IMR-90 (cell line): ENCODE measurements at regions not wholly inside any gene's neighbourhood (a gene's known extent, or its start where the extent isn't known, plus 50 kb on each side); places are given as distances from the start of the nearest gene placed in this dataset.

Experiments used
- ATAC-seq: fragments of 200-7000 bp; cut with Tn5 transposase; 2 replicates; pipeline ENCODE4 v1.9.1; 2020; ENCODE audit warnings: low read depth, mild to moderate bottlenecking, moderate library complexity
- BruUV-seq: library from RNA; stranded (reverse); fragments of 400-500 nt; replicated peaks from 2 replicates; lab custom pipeline; 2021; lab: Mats Ljungman, UMichigan
- CTCF ChIA-PET: fragments of 300-600 bp; formaldehyde crosslinking; extraction: SDS; loops from one replicate; lab custom pipeline; 2021; ENCODE audit warnings: antibody characterized with exemption; lab: Yijun Ruan, JAX
- POLR2A ChIA-PET: fragments of 300-600 bp; sonication (Branson Sonifier 250); formaldehyde crosslinking; loops from one replicate; lab custom pipeline; 2022; ENCODE audit warnings: antibody characterized with exemption; ENCODE audit not compliant: unreplicated experiment; lab: Charles Lee
- DNase-seq: peaks from one replicate; pipeline ENCODE4 v3.0.0; 2013
- H2AFZ ChIP-seq: replicated peaks from 2 replicates; pipeline ENCODE3; 2013; ENCODE audit warnings: low read length, mild to moderate bottlenecking; ENCODE audit not compliant: poor library complexity
- H2AK5ac ChIP-seq: 2 replicates; pipeline ENCODE4 v1.6.1; 2013; ENCODE audit warnings: low read depth, low read length, inconsistent platforms
- H2AK9ac ChIP-seq: replicated peaks from 2 replicates; pipeline ENCODE3; 2013; ENCODE audit warnings: mild to moderate bottlenecking, low read depth, low read length, moderate library complexity; ENCODE audit not compliant: poor library complexity
- H2BK120ac ChIP-seq: 2 replicates; pipeline ENCODE4 v1.6.1; 2013; ENCODE audit warnings: low read depth, low read length, inconsistent platforms
- H2BK15ac ChIP-seq: 3 replicates; pipeline ENCODE4 v1.6.1; 2013; ENCODE audit warnings: low read depth, low read length, inconsistent platforms
- H2BK20ac ChIP-seq: 2 replicates; pipeline ENCODE4 v1.6.1; 2013; ENCODE audit warnings: low read depth, mild to moderate bottlenecking, inconsistent platforms, low read length, moderate library complexity
- H2BK5ac ChIP-seq: 2 replicates; pipeline ENCODE4 v1.6.1; 2013; ENCODE audit warnings: mild to moderate bottlenecking, low read depth, low read length, inconsistent platforms; ENCODE audit not compliant: poor library complexity, severe bottlenecking
- H3K14ac ChIP-seq: replicated peaks from 2 replicates; pipeline ENCODE4 v1.6.1; 2013; ENCODE audit warnings: low read depth, low read length, inconsistent platforms
- H3K18ac ChIP-seq: 2 replicates; pipeline ENCODE4 v1.6.1; 2013; ENCODE audit warnings: low read depth, low read length, control low read depth
- H3K23ac ChIP-seq: 2 replicates; pipeline ENCODE4 v1.6.1; 2013; ENCODE audit warnings: low read depth, low read length, inconsistent platforms
- H3K27ac ChIP-seq: 2 replicates; pipeline ENCODE4 v1.5.1; 2013; ENCODE audit warnings: mild to moderate bottlenecking, control low read depth, low read length; ENCODE audit not compliant: insufficient read depth
- H3K27me3 ChIP-seq: 2 replicates; pipeline ENCODE4 v1.6.1; 2013; ENCODE audit warnings: low read length; ENCODE audit not compliant: control insufficient read depth, insufficient read depth
- H3K36me3 ChIP-seq: 2 replicates; pipeline ENCODE4 v1.6.1; 2013; ENCODE audit warnings: low read length, mixed read lengths; ENCODE audit not compliant: control insufficient read depth, insufficient read depth
- H3K4ac ChIP-seq: 2 replicates; pipeline ENCODE4 v1.6.1; 2013; ENCODE audit warnings: low read depth, low read length, inconsistent platforms
- H3K4me1 ChIP-seq: 2 replicates; pipeline ENCODE4 v1.6.1; 2013; ENCODE audit warnings: low read length, mixed read lengths; ENCODE audit not compliant: control insufficient read depth, insufficient read depth
- H3K4me2 ChIP-seq: 2 replicates; pipeline ENCODE4 v1.6.1; 2013; ENCODE audit warnings: low read depth, mild to moderate bottlenecking, control low read depth, low read length, moderate library complexity
- H3K4me3 ChIP-seq: 2 replicates; pipeline ENCODE4 v1.5.1; 2013; ENCODE audit warnings: low read depth, mild to moderate bottlenecking, control low read depth, low read length, moderate library complexity; ENCODE audit not compliant: insufficient read depth
- H3K56ac ChIP-seq: 2 replicates; pipeline ENCODE4 v1.6.1; 2013; ENCODE audit warnings: low read length, inconsistent platforms; ENCODE audit not compliant: insufficient read depth; ENCODE audit errors: extremely low read depth
- H3K79me1 ChIP-seq, 2 experiments: 2 replicates each; pipeline ENCODE4 v1.6.1; 2013; ENCODE audit warnings: low read length in 2 of 2, inconsistent platforms in 1 of 2, low read depth in 1 of 2
- H3K9ac ChIP-seq: 2 replicates; pipeline ENCODE4 v1.6.1; 2013; ENCODE audit warnings: low read depth, low read length, control low read depth
- H3K9me1 ChIP-seq: 2 replicates; pipeline ENCODE4 v1.6.1; 2013; ENCODE audit warnings: low read length, inconsistent platforms; ENCODE audit not compliant: insufficient read depth
- H3K9me3 ChIP-seq: 2 replicates; pipeline ENCODE4 v1.6.1; 2013; ENCODE audit warnings: low read length; ENCODE audit not compliant: control insufficient read depth, insufficient read depth
- H4K20me1 ChIP-seq: 2 replicates; pipeline ENCODE4 v1.6.1; 2013; ENCODE audit warnings: low read length, inconsistent platforms; ENCODE audit not compliant: insufficient read depth
- H4K5ac ChIP-seq: 2 replicates; pipeline ENCODE4 v1.6.1; 2013; ENCODE audit warnings: mild to moderate bottlenecking, low read depth, low read length, control low read depth
- H4K8ac ChIP-seq, 2 experiments: 2 replicates each; pipeline ENCODE4 v1.6.1; 2013; ENCODE audit warnings: low read depth in 2 of 2, low read length in 2 of 2, control low read depth in 1 of 2, inconsistent platforms in 1 of 2
- H4K91ac ChIP-seq: 2 replicates; pipeline ENCODE4 v1.6.1; 2013; ENCODE audit warnings: low read depth, low read length, inconsistent platforms; ENCODE audit not compliant: insufficient read depth
- BHLHE40 ChIP-seq: fragments of 150-350 bp; IDR thresholded peaks from 2 replicates; pipeline ENCODE4 v1.6.1; 2016; ENCODE audit warnings: mild to moderate bottlenecking, low read depth, low read length
- CEBPB ChIP-seq: IDR thresholded peaks from 2 replicates; pipeline ENCODE4 v1.6.1; 2012; ENCODE audit warnings: low read depth, low read length, improper control_type of control experiment
- CHD1 ChIP-seq: IDR thresholded peaks from 2 replicates; pipeline ENCODE4 v1.6.1; 2012; ENCODE audit warnings: low read depth, low read length, improper control_type of control experiment
- CTCF ChIP-seq: conservative IDR thresholded peaks from 2 replicates; pipeline ENCODE4 v1.5.1; 2012; ENCODE audit warnings: mild to moderate bottlenecking, low read depth, low read length, improper control_type of control experiment
- FOS ChIP-seq: fragments of 150-350 bp; IDR thresholded peaks from 2 replicates; pipeline ENCODE4 v1.6.1; 2016; ENCODE audit warnings: low read depth, low read length
- MAFK ChIP-seq: IDR thresholded peaks from 2 replicates; pipeline ENCODE4 v1.6.1; 2012; ENCODE audit warnings: low read depth, low read length, improper control_type of control experiment
- NFE2L2 ChIP-seq: fragments of 150-350 bp; IDR thresholded peaks from 2 replicates; pipeline ENCODE4 v1.6.1; 2016; ENCODE audit warnings: low read depth, mild to moderate bottlenecking, low read length
- POLR2A ChIP-seq: IDR thresholded peaks from 2 replicates; pipeline ENCODE4 v1.6.1; 2012; ENCODE audit warnings: mild to moderate bottlenecking, low read depth, low read length
- RCOR1 ChIP-seq: IDR thresholded peaks from 2 replicates; pipeline ENCODE4 v1.6.1; 2012; ENCODE audit warnings: mild to moderate bottlenecking, low read length, improper control_type of control experiment; ENCODE audit not compliant: insufficient replicate concordance
- SMC3 ChIP-seq: fragments of 150-350 bp; IDR thresholded peaks from 2 replicates; pipeline ENCODE4 v1.6.1; 2016; ENCODE audit warnings: low read depth, mild to moderate bottlenecking, antibody characterized with exemption, low read length, moderate library complexity
- WGBS, 2 experiments: methylation state at CpG; one replicate each; pipeline versions ENCODE4 v1.1.5 to v1.1.7; 2013; ENCODE audit warnings: missing lambda C conversion rate in 2 of 2; ENCODE audit not compliant: insufficient read length in 1 of 2; ENCODE audit errors: extremely low coverage in 2 of 2; 5-methylcytosine and 5-hydroxymethylcytosine counted together
- dilution Hi-C: fragments of 300-500 bp; cut with HindIII; formaldehyde crosslinking; loops from one replicate; pipeline ENCODE4 v1.14.3; 2018; ENCODE audit warnings: low sequenced_read_pairs; ENCODE audit not compliant: unreplicated experiment
- in situ Hi-C: fragments of 300-500 bp; cut with MboI; formaldehyde crosslinking; loops from 3 replicates; pipeline ENCODE4 v1.14.3; 2019; ENCODE audit warnings: low sequenced_read_pairs, inconsistent platforms, mixed read lengths
- intact Hi-C: fragments of 100-400 bp; cut with micrococcal nuclease; formaldehyde crosslinking; loops from 2 replicates; pipeline ENCODE4 v1.10.0; 2022
- TF ChIP-seq, protein P1 (sequence below): fragments of 150-350 bp; IDR thresholded peaks from 2 replicates; pipeline ENCODE4 v1.6.1; 2017; ENCODE audit warnings: mild to moderate bottlenecking, antibody characterized with exemption, low read length, low read depth
- TF ChIP-seq, protein P2 (sequence below): fragments of 150-350 bp; IDR thresholded peaks from 2 replicates; pipeline ENCODE4 v1.6.1; 2016; ENCODE audit warnings: low read depth, mild to moderate bottlenecking, low read length, moderate library complexity, borderline replicate concordance

- Histone ChIP-seq H3K4me1 (no peaks in the 10 kb centered on the region), H2AK9ac (no peak overlapping the region), H3K9me3 (peaks cover 6% of the 10 kb centered on the region), H2AK5ac (no peak overlapping the region), H3K18ac (no peak overlapping the region), H4K91ac (no peak overlapping the region), H3K27me3 (no peaks in the 10 kb centered on the region), H3K36me3 (no peaks in the 10 kb centered on the region), H2BK15ac (no peak overlapping the region), H3K4ac (no peak overlapping the region), H3K79me1 (no peaks in the 10 kb centered on the region), H4K5ac (no peak overlapping the region), H4K20me1 (no peaks in the 10 kb centered on the region), H3K27ac (no peak overlapping the region), H2AFZ (no peak overlapping the region), H3K4me2 (no peak overlapping the region), H3K56ac (no peak overlapping the region), H3K9me1 (no peaks in the 10 kb centered on the region), H2BK120ac (no peak overlapping the region), H3K14ac (no peak overlapping the region), H2BK5ac (no peak overlapping the region), H3K23ac (no peak overlapping the region), H4K8ac (no peak overlapping the region), H3K4me3 (no peak overlapping the region), H2BK20ac (no peak overlapping the region), H3K9ac (no peak overlapping the region)
- DNase-seq (no peak), ATAC-seq (no peak)
- in situ Hi-C loops (no loop called here), dilution Hi-C loops (no loop called here), intact Hi-C loops (no loop called here)
- WGBS, 2 experiments = no CpG with 5 or more reads among the region's 2 CpGs
- CTCF ChIA-PET = no interaction called here
- POLR2A ChIA-PET = no interaction called here
- no TSS peak for BruUV-seq
- no peak for TF ChIP-seq POLR2A
- no peak for TF ChIP-seq RCOR1
- no peak for TF ChIP-seq SMC3
- TF ChIP-seq MAFK = no peak
- TF ChIP-seq NFE2L2 = no peak
- TF ChIP-seq, protein P1, sequence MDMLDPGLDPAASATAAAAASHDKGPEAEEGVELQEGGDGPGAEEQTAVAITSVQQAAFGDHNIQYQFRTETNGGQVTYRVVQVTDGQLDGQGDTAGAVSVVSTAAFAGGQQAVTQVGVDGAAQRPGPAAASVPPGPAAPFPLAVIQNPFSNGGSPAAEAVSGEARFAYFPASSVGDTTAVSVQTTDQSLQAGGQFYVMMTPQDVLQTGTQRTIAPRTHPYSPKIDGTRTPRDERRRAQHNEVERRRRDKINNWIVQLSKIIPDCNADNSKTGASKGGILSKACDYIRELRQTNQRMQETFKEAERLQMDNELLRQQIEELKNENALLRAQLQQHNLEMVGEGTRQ = no peak
- TF ChIP-seq, protein P2, sequence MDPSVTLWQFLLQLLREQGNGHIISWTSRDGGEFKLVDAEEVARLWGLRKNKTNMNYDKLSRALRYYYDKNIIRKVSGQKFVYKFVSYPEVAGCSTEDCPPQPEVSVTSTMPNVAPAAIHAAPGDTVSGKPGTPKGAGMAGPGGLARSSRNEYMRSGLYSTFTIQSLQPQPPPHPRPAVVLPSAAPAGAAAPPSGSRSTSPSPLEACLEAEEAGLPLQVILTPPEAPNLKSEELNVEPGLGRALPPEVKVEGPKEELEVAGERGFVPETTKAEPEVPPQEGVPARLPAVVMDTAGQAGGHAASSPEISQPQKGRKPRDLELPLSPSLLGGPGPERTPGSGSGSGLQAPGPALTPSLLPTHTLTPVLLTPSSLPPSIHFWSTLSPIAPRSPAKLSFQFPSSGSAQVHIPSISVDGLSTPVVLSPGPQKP = no peak
- TF ChIP-seq BHLHE40 = no peak
- TF ChIP-seq FOS = no peak
- no peak for TF ChIP-seq CEBPB
- TF ChIP-seq CHD1 = no peak
- TF ChIP-seq CTCF = no peak
Observed at GRCh38 chr20:56091628-56092234, 86.4 kb upstream of the CBLN4 start.
